Motor neuron (in vitro differentiated cells): ENCODE measurements at regions not wholly inside any gene's neighbourhood (a gene's known extent, or its start where the extent isn't known, plus 50 kb on each side); places are given as distances from the start of the nearest gene placed in this dataset.
"Not testable (repeated sequence)": the region's sequence is repeated elsewhere in the genome, so short reads cannot be mapped to it uniquely, and the experiment has no call there.

Experiments
- ATAC-seq, 8 experiments: fragments of 200-7000 bp; cut with Tn5 transposase; replicated peaks in 6 of 8; 2 replicates each; pipeline ENCODE4 v1.8.0; 2021; ENCODE audit warnings: mild to moderate bottlenecking in 8 of 8, moderate library complexity in 8 of 8
- H3K27ac ChIP-seq, 2 donors: fragments of 250-450 bp; sonication (Bioruptor Pico); 2 replicates each; pipeline ENCODE4 v1.9.0; 2021; ENCODE audit warnings: antibody characterized with exemption in 2 of 2, mild to moderate bottlenecking in 2 of 2, moderate library complexity in 1 of 2
- H3K4me1 ChIP-seq, 2 donors: fragments of 250-450 bp; sonication (Bioruptor Pico); replicated peaks in 1 of 2; 2 replicates each; pipeline ENCODE4 v1.6.1; 2021; ENCODE audit warnings: antibody characterized with exemption in 2 of 2, mild to moderate bottlenecking in 2 of 2, moderate library complexity in 1 of 2
- H3K4me3 ChIP-seq, 5 donors: fragments of 250-450 bp; sonication (Bioruptor Pico); 2 replicates each; pipeline ENCODE4 v1.9.0; 2021; ENCODE audit warnings: antibody characterized with exemption in 5 of 5, mild to moderate bottlenecking in 5 of 5, moderate library complexity in 4 of 5
- WGBS, 10 experiments: fragments of 450-650 bp; shearing (Covaris generic); methylation state at CpG; one replicate each; pipeline ENCODE4 v1.0.0; 2022; 5-methylcytosine and 5-hydroxymethylcytosine counted together
- in situ Hi-C, 9 experiments: fragments of 400-800 bp; cut with MboI; loops; one replicate each; pipeline ENCODE4 v1.15.0; 2021; ENCODE audit warnings: low sequenced_read_pairs in 9 of 9, low pct_unique_long_range_greater_than_20kb in 2 of 9; ENCODE audit not compliant: unreplicated experiment in 9 of 9

- in situ Hi-C loops, H3K27ac ChIP-seq, ATAC-seq, H3K4me1 ChIP-seq, H3K4me3 ChIP-seq: not testable (repeated sequence)
- 4 to 35% (median 14%) methylated on average over 2 to 3 of the region's 3 CpGs; no CpG with 5 or more reads in 4 of the 10 experiments for WGBS, 10 experiments
Measured at GRCh38 chrY:10958122-10958521, 1430.4 kb downstream of the TSPY10 start.

DNA sequence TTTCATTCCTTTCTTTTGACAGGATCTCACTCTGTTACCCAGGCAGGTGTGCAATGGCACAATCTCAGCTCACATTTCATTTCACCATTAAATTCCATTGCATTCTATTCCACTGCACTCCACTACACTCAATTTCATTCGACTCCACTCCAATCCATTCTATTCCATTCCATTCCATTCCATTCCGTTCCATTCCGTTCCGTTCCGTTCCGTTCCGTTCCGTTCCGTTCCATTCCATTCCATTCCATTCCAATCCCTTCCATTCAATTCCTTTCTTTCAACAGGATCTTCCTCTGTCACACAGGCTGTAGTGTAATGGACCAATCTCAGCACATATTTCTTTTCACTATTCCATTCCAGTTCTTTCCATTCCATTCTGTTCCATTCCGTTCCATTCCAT is 1445.7 kb downstream of the TSPY10 start:
- Histone ChIP-seq H3K4me1 (no peaks in the 10 kb centered on the region), H3K4me3 (no peak overlapping the region), H3K27ac (no peak overlapping the region)
- 14 to 84% (median 55%) methylated on average over 1 to 10 of the region's 10 CpGs; no CpG with 5 or more reads in 3 of the 10 experiments for WGBS, 10 experiments
- in situ Hi-C loops: no loop called here
- ATAC-seq: no peak

DNA sequence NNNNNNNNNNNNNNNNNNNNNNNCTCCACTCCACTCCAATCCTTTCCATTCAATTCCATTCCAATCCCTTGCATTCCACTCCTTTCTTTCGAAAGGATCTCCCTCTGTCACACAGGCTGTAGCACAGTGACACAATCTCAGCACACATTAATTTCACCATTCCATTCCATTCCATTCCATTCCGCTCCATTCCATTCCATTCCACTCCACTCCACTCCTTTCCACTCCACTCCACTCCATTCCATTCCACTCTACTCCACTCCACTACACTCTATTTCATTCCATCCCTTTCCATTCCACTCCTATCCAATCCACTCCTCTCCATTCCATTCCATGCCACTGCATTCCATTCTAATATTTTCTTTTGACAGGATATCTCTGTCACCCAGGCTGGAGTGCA is 1459.0 kb downstream of the TSPY10 start:
- in situ Hi-C loops: no loop called here
- 0 to 34% methylated on average over 1 to 2 of the region's 2 CpGs; no CpG with 5 or more reads in 8 of the 10 experiments for WGBS, 10 experiments
- Histone ChIP-seq H3K4me3 (no peak overlapping the region), H3K4me1 (no peaks in the 10 kb centered on the region), H3K27ac (no peak overlapping the region)
- ATAC-seq: no peak

DNA sequence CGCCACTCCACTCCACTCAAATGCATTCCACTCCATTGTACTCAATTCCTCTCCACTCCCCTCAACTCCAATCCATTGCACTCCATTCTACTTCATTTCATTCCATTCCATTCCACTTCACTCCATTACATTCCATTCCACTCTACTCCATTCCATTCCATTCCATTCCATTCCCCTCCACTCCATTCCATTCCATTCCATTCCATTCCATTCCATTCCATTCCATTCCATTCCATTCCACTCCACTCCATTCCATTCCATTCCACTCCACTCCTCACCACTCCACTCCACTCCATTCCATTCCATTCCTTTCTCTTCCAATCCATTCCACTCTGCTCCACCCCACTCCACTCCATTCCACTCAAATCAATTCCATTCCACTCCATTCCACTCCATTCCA is 1459.9 kb downstream of the TSPY10 start:
- no peak overlapping the region for H3K27ac ChIP-seq
- in situ Hi-C loops: no loop called here
- no peaks in the 10 kb centered on the region for H3K4me1 ChIP-seq
- WGBS, 10 experiments: 0 to 17% (median 10%) methylated on average over 1 of the region's 1 CpG; no CpG with 5 or more reads in 4 of the 10 experiments
- H3K4me3 ChIP-seq: no peak overlapping the region
- ATAC-seq: no peak

- H3K4me1 ChIP-seq: no peaks in the 10 kb centered on the region
- ATAC-seq: no peak
- H3K4me3 ChIP-seq: no peak overlapping the region
- H3K27ac ChIP-seq: no peak overlapping the region
- 0 to 40% (median 10%) methylated on average over 1 to 2 of the region's 2 CpGs; no CpG with 5 or more reads in 3 of the 10 experiments for WGBS, 10 experiments
- in situ Hi-C loops: no loop called here
Measured at GRCh38 chrY:10993955-10994354, 1466.3 kb downstream of the TSPY10 start.

DNA sequence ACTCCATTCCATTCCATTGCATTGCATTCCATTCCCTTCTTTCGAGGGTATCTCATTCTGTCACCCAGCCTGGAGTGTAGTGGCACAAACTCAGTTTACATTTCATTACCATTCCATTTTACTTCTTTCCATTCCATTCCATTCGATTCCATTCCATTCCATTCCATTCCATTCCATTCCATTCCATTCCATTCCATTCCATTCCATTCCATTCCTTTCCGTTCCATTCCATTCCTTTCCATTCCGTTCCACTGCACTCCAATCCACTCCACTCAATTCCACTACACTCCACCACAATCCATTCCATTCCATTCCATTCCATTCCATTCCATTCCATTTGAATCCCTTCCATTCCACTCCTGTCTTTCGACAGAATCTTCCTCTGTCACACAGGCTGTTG is 1472.0 kb downstream of the TSPY10 start:
- 4 to 67% (median 23%) methylated on average over 1 to 5 of the region's 5 CpGs; no CpG with 5 or more reads in 2 of the 10 experiments for WGBS, 10 experiments
- ATAC-seq, H3K4me3 ChIP-seq, in situ Hi-C loops, H3K27ac ChIP-seq, H3K4me1 ChIP-seq: not testable (repeated sequence)

DNA sequence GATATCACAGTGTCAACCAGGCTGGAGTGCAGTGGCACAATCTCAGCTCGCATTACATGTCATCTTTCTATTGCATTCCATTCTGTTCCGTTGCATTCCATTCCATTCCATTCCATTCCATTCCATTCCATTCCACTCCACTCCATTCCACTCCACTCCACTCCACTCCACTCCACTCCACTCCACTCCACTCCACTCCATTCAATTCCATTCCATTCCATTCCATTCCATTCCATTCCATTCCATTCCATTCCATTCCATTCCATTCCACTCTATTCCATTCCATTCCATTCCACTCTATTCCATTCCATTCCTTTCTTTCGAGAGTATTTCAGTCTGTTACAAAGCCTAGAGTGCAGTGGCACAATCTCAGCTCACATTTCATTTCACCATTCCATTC is 1486.5 kb downstream of the TSPY10 start:
- ATAC-seq, in situ Hi-C loops: not testable (repeated sequence)
- WGBS, 10 experiments: 0 to 44% (median 17%) methylated on average over 1 to 3 of the region's 3 CpGs; no CpG with 5 or more reads in 3 of the 10 experiments

GRCh38 chrY:11022734-11023133 is 1495.1 kb downstream of the TSPY10 start:
- Histone ChIP-seq H3K27ac (no peak overlapping the region), H3K4me1 (no peaks in the 10 kb centered on the region), H3K4me3 (no peak overlapping the region)
- ATAC-seq: no peak
- in situ Hi-C loops: no loop called here
- 13 to 60% (median 38%) methylated on average over 1 of the region's 1 CpG; no CpG with 5 or more reads in 6 of the 10 experiments for WGBS, 10 experiments

More for the DNA sequence above, 1486.5 kb downstream of the TSPY10 start:
- H3K27ac ChIP-seq, H3K4me1 ChIP-seq, H3K4me3 ChIP-seq: not testable (repeated sequence)

- in situ Hi-C loops: no loop called here
- Histone ChIP-seq H3K4me3 (no peak overlapping the region), H3K4me1 (no peaks in the 10 kb centered on the region), H3K27ac (no peak overlapping the region)
- no peak for ATAC-seq
- no CpG with 5 or more reads among the region's 7 CpGs for WGBS, 10 experiments
Measured at GRCh38 chrY:11044234-11044883, 1516.7 kb downstream of the TSPY10 start.

DNA sequence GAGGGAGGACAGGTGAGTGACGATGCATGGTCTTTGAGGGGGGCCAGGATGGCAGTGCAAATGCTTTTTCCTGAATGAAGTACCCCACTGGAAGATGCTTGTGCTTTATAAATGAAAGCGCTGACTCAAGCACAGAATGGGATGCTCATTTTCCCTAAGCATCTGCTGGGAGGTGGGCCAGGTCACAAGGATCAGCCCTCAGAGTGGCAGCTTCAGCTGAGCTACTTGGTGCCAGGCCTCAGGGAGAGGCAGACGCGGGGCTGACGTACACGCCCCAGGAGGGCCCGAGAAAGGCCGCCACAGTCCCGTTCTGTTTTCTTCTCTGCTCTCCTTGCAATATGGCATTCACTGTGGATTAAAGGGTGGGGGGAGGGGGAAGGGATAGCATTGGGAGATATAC is 1535.8 kb downstream of the TSPY10 start:
- 30 to 68% methylated on average over 2 to 3 of the region's 9 CpGs; no CpG with 5 or more reads in 8 of the 10 experiments for WGBS, 10 experiments
- ATAC-seq: no peak
- H3K27ac ChIP-seq: no peak overlapping the region
- in situ Hi-C loops: no loop called here
- H3K4me3 ChIP-seq: no peak overlapping the region
- H3K4me1 ChIP-seq: no peaks in the 10 kb centered on the region

GRCh38 chrY:11063960-11064359 is 1536.3 kb downstream of the TSPY10 start:
- H3K4me3 ChIP-seq: no peak overlapping the region
- no peaks in the 10 kb centered on the region for H3K4me1 ChIP-seq
- no peak for ATAC-seq
- no peak overlapping the region for H3K27ac ChIP-seq
- WGBS, 10 experiments: 20% methylated on average over 1 of the region's 2 CpGs; no CpG with 5 or more reads in 9 of the 10 experiments
- in situ Hi-C loops: no loop called here

DNA sequence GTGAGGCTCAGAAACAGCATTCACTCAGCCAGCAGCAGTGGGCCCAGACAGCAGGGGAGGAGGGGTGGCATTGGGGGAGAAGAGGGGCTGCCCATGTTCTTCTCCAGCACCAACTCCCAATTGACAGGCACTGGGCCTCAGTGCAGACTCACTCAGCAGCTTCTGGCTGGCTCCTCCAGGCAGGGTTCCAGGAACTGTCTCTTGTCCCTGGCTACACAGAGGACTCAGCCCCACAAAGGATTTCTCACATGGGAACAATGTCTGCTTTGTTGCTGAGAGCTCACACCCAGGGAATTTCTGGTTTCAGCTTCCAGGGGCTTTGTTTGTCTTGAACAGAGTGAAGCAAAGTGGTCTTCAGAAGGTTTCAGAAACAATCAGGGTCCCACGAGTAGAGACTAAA is 1536.7 kb downstream of the TSPY10 start:
- ATAC-seq: no peak
- in situ Hi-C loops: no loop called here
- no peak overlapping the region for H3K4me3 ChIP-seq
- no peak overlapping the region for H3K27ac ChIP-seq
- no CpG with 5 or more reads among the region's 1 CpG for WGBS, 10 experiments
- H3K4me1 ChIP-seq: no peaks in the 10 kb centered on the region

DNA sequence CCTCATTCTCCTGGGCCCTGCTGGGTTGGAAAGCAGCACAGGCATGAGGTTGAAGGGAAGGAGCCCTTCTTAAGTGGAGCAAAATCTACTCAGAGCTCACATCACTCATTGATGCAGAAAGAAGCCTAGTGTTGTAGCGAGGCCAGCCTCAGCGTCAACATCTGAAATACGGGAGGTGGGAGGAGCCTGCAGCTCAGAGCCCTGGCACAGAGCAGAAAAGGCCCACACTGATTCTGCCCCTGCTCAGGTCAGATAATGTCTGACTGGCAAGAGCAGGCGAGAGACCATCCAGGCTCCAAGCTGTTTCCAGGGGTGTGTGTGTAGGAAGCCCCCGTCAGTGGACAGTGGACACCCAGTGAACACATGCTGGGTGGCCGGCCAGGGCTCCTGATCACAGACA is 1541.6 kb downstream of the TSPY10 start:
- no peak overlapping the region for H3K27ac ChIP-seq
- no peak overlapping the region for H3K4me3 ChIP-seq
- in situ Hi-C loops: no loop called here
- no peak for ATAC-seq
- WGBS, 10 experiments: no CpG with 5 or more reads among the region's 6 CpGs
- no peaks in the 10 kb centered on the region for H3K4me1 ChIP-seq
